Esophagus squamous epithelium (tissue), 4 donors: ENCODE measurements at regions not wholly inside any gene's neighbourhood (a gene's known extent, or its start where the extent isn't known, plus 50 kb on each side); places are given as distances from the start of the nearest gene placed in this dataset.

Experiments used
- POLR2A ChIP-seq, 4 donors: fragments of 450-650 bp; IDR thresholded peaks; one replicate each; pipeline ENCODE4 v1.6.1; 2017; ENCODE audit warnings: antibody characterized with exemption in 4 of 4, mild to moderate bottlenecking in 4 of 4, moderate library complexity in 3 of 4
- TF ChIP-seq, protein P1 (sequence below), 6 experiments: fragments of 450-650 bp in 4 of 6; fragments of 200-600 bp in 2 of 6; sonication (generic) in 2 of 6; IDR thresholded peaks; one replicate each; pipeline ENCODE4 v1.5.1; 2016 to 2019; ENCODE audit warnings: antibody characterized with exemption in 6 of 6, mild to moderate bottlenecking in 4 of 6, moderate library complexity in 4 of 6

DNA sequence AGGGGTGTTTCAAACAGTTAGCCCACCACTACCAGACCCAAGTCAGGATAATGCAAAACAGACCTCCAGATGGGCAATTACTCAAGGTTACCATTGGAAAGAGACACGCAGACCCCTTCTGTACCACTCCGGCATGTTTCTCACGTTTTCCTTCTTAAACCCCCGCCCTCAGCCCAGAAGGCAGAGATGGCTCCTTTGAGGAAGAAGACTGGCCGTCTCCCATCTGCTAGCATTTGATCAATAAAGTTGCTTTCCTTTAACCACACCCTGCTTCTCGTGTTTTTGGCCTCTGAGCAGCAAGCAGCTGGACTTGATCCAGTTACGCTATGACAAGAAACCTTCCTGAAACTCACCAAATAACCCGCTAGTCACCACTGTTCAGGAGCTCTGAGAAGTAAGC lies 1012.4 kb upstream of the GYPC start:
- TF ChIP-seq, protein P1, sequence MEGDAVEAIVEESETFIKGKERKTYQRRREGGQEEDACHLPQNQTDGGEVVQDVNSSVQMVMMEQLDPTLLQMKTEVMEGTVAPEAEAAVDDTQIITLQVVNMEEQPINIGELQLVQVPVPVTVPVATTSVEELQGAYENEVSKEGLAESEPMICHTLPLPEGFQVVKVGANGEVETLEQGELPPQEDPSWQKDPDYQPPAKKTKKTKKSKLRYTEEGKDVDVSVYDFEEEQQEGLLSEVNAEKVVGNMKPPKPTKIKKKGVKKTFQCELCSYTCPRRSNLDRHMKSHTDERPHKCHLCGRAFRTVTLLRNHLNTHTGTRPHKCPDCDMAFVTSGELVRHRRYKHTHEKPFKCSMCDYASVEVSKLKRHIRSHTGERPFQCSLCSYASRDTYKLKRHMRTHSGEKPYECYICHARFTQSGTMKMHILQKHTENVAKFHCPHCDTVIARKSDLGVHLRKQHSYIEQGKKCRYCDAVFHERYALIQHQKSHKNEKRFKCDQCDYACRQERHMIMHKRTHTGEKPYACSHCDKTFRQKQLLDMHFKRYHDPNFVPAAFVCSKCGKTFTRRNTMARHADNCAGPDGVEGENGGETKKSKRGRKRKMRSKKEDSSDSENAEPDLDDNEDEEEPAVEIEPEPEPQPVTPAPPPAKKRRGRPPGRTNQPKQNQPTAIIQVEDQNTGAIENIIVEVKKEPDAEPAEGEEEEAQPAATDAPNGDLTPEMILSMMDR (IDR thresholded peaks at IDR 0.05), result no peak
- no peak for TF ChIP-seq POLR2A (IDR thresholded peaks at IDR 0.05)
